H9 (cell line): ENCODE measurements at regions not wholly inside any gene's neighbourhood (a gene's known extent, or its start where the extent isn't known, plus 50 kb on each side); places are given as distances from the start of the nearest gene placed in this dataset.

Experiments
- DNase-seq: peaks from one replicate; pipeline ENCODE4 v3.0.0-alpha.2; 2017
- H2AFZ ChIP-seq: one replicate; pipeline ENCODE4 v1.6.1; 2013; ENCODE audit warnings: mild to moderate bottlenecking, low read length, control low read depth, moderate library complexity
- H2AK5ac ChIP-seq: 2 replicates; pipeline ENCODE4 v1.6.1; 2013; ENCODE audit warnings: low read length, control low read depth, mixed read lengths; ENCODE audit not compliant: insufficient read length
- H2BK120ac ChIP-seq: one replicate; pipeline ENCODE4 v1.6.1; 2013; ENCODE audit warnings: low read depth, mild to moderate bottlenecking, low read length, control low read depth, inconsistent platforms; ENCODE audit not compliant: poor library complexity, severe bottlenecking
- H2BK12ac ChIP-seq: 2 replicates; pipeline ENCODE4 v1.6.1; 2013; ENCODE audit warnings: low read length, control low read depth, mixed read lengths, low read depth; ENCODE audit not compliant: insufficient read length
- H2BK15ac ChIP-seq: 2 replicates; pipeline ENCODE4 v1.6.1; 2013; ENCODE audit warnings: low read depth, low read length, control low read depth
- H2BK20ac ChIP-seq: one replicate; pipeline ENCODE4 v1.6.1; 2013; ENCODE audit warnings: low read depth, mild to moderate bottlenecking, low read length, control low read depth, inconsistent platforms; ENCODE audit not compliant: poor library complexity, severe bottlenecking
- H2BK5ac ChIP-seq: 2 replicates; pipeline ENCODE4 v1.6.1; 2013; ENCODE audit warnings: low read length, control low read depth, mixed read lengths; ENCODE audit not compliant: insufficient read length
- H3K14ac ChIP-seq: 2 replicates; pipeline ENCODE4 v1.6.1; 2013; ENCODE audit warnings: low read length, control low read depth; ENCODE audit not compliant: insufficient read depth
- H3K18ac ChIP-seq: 2 replicates; pipeline ENCODE4 v1.6.1; 2013; ENCODE audit warnings: low read depth, mild to moderate bottlenecking, mixed read lengths, low read length, control low read depth; ENCODE audit not compliant: insufficient read length
- H3K23ac ChIP-seq: 2 replicates; pipeline ENCODE4 v1.6.1; 2013; ENCODE audit warnings: low read length, control low read depth, mixed read lengths, low read depth; ENCODE audit not compliant: insufficient read length
- H3K23me2 ChIP-seq: 2 replicates; pipeline ENCODE4 v1.6.1; 2013; ENCODE audit warnings: low read depth, mild to moderate bottlenecking, mixed read lengths, low read length, control low read depth; ENCODE audit not compliant: insufficient read length, poor library complexity, severe bottlenecking
- H3K27ac ChIP-seq: 2 replicates; pipeline ENCODE4 v1.5.1; 2013; ENCODE audit warnings: low read length, control low read depth, mixed read lengths, low read depth; ENCODE audit not compliant: insufficient read length
- H3K27me3 ChIP-seq: 2 replicates; pipeline ENCODE4 v1.6.1; 2013; ENCODE audit warnings: low read length, control low read depth, inconsistent platforms; ENCODE audit not compliant: insufficient read depth
- H3K4ac ChIP-seq: 2 replicates; pipeline ENCODE4 v1.6.1; 2013; ENCODE audit warnings: low read depth, mild to moderate bottlenecking, control low read depth, inconsistent platforms, low read length, moderate library complexity
- H3K4me1 ChIP-seq: 2 replicates; pipeline ENCODE4 v1.6.1; 2013; ENCODE audit warnings: low read length, control low read depth, inconsistent platforms; ENCODE audit not compliant: insufficient read depth
- H3K4me2 ChIP-seq: 2 replicates; pipeline ENCODE4 v1.6.1; 2013; ENCODE audit warnings: low read length, control low read depth, mixed read lengths; ENCODE audit not compliant: insufficient read length, insufficient read depth
- H3K56ac ChIP-seq: 2 replicates; pipeline ENCODE4 v1.6.1; 2013; ENCODE audit warnings: low read depth, mild to moderate bottlenecking, mixed read lengths, low read length, control low read depth; ENCODE audit not compliant: insufficient read length
- H3K79me1 ChIP-seq: 2 replicates; pipeline ENCODE4 v1.6.1; 2013; ENCODE audit warnings: low read depth, mild to moderate bottlenecking, moderate library complexity, low read length, control low read depth, inconsistent platforms; ENCODE audit not compliant: insufficient read depth, poor library complexity, severe bottlenecking
- H3K79me2 ChIP-seq: 2 replicates; pipeline ENCODE4 v1.6.1; 2013; ENCODE audit warnings: low read length, control low read depth, inconsistent platforms; ENCODE audit not compliant: insufficient read depth
- H3K9ac ChIP-seq: 2 replicates; pipeline ENCODE4 v1.6.1; 2013; ENCODE audit warnings: low read length, control low read depth, mixed read lengths; ENCODE audit not compliant: insufficient read length; ENCODE audit errors: extremely low read depth
- H3K9me3 ChIP-seq: one replicate; pipeline ENCODE4 v1.6.1; 2013; ENCODE audit warnings: low read depth, low read length, inconsistent platforms; ENCODE audit not compliant: control insufficient read depth
- H3T11ph ChIP-seq: one replicate; pipeline ENCODE4 v1.6.1; 2013; ENCODE audit warnings: mild to moderate bottlenecking, low read length, control low read depth, inconsistent platforms
- H4K20me1 ChIP-seq: one replicate; pipeline ENCODE4 v1.6.1; 2013; ENCODE audit not compliant: control insufficient read depth, insufficient read length, insufficient read depth
- H4K5ac ChIP-seq: 2 replicates; pipeline ENCODE4 v1.6.1; 2013; ENCODE audit warnings: low read depth, mild to moderate bottlenecking, mixed read lengths, low read length, control low read depth; ENCODE audit not compliant: insufficient read length
- H4K8ac ChIP-seq: replicated peaks from 2 replicates; pipeline ENCODE4 v1.6.1; 2013; ENCODE audit warnings: low read length, control low read depth, mixed read lengths, low read depth; ENCODE audit not compliant: insufficient read length
- H4K91ac ChIP-seq: 2 replicates; pipeline ENCODE4 v1.6.1; 2013; ENCODE audit warnings: low read depth, mild to moderate bottlenecking, moderate library complexity, mixed read lengths, low read length, control low read depth; ENCODE audit not compliant: insufficient read length
- H3K27ac Mint-ChIP-seq, 3 experiments: 2 replicates in 2 of 3; 3 replicates in 1 of 3; pipeline ENCODE4 v1.8.0; 2020 to 2021; ENCODE audit warnings: mixed read lengths in 3 of 3, mild to moderate bottlenecking in 1 of 3, moderate library complexity in 1 of 3
- H3K27me3 Mint-ChIP-seq: 2 replicates; pipeline ENCODE4 v1.8.0; 2021; ENCODE audit warnings: low read depth, mild to moderate bottlenecking, moderate library complexity, mixed read lengths
- H3K36me3 Mint-ChIP-seq, 3 experiments: 2 replicates in 2 of 3; 3 replicates in 1 of 3; pipeline ENCODE4 v1.8.0; 2020 to 2021; ENCODE audit warnings: low read depth in 3 of 3, mixed read lengths in 3 of 3; ENCODE audit not compliant: insufficient read depth in 1 of 3
- H3K4me1 Mint-ChIP-seq, 2 experiments: 2 replicates each; pipeline ENCODE4 v1.8.0; 2020; ENCODE audit warnings: mixed read lengths in 2 of 2
- H3K4me3 Mint-ChIP-seq, 2 experiments: 2 replicates in 1 of 2; 3 replicates in 1 of 2; pipeline ENCODE4 v1.8.0; 2020 to 2021; ENCODE audit warnings: mild to moderate bottlenecking in 2 of 2, mixed read lengths in 2 of 2, moderate library complexity in 1 of 2
- H3K9me3 Mint-ChIP-seq, 2 experiments: 2 replicates in 1 of 2; 3 replicates in 1 of 2; pipeline ENCODE4 v1.8.0; 2020; ENCODE audit warnings: mild to moderate bottlenecking in 2 of 2, mixed read lengths in 2 of 2, moderate library complexity in 1 of 2
- CTCF ChIP-seq: fragments of 200-600 bp; sonication (generic); conservative IDR thresholded peaks from 3 replicates; pipeline ENCODE4 v1.8.0; 2021; ENCODE audit warnings: antibody characterized with exemption, mild to moderate bottlenecking
- WGBS: extraction: QIAGEN DNeasy Blood & Tissue Kit; methylation state at CpG from one replicate; pipeline ENCODE4 v1.1.7; 2013; ENCODE audit warnings: missing lambda C conversion rate, low lambda C conversion rate, mixed read lengths; ENCODE audit not compliant: insufficient read length; ENCODE audit errors: extremely low coverage; 5-methylcytosine and 5-hydroxymethylcytosine counted together

GRCh38 chr7:73941836-73942551 lies 81.0 kb downstream of the TMEM270 start:
- no peak overlapping the region for H3K27ac Mint-ChIP-seq
- H3K4me2 ChIP-seq: no peak overlapping the region

More at GRCh38 chr7:73941836-73942551, 81.0 kb downstream of the TMEM270 start:
- Histone ChIP-seq H3K14ac (no peak overlapping the region), H4K5ac (no peak overlapping the region), H2BK15ac (no peak overlapping the region), H3K9ac (no peak overlapping the region), H3K56ac (no peak overlapping the region), H3K79me2 (no peaks in the 10 kb centered on the region), H3K4ac (no peak overlapping the region), H4K8ac (no peak overlapping the region), H2AK5ac (peak overlapping the region; percentile 65), H3K9me3 (no peaks in the 10 kb centered on the region), H2BK12ac (no peak overlapping the region), H2BK120ac (no peak overlapping the region), H3K23me2 (no peaks in the 10 kb centered on the region), H3K27me3 (no peaks in the 10 kb centered on the region), H3K79me1 (no peaks in the 10 kb centered on the region), H4K20me1 (no peaks in the 10 kb centered on the region), H3K23ac (no peak overlapping the region), H2AFZ (peak overlapping the region; percentile 48), H3K4me1 (no peaks in the 10 kb centered on the region), H2BK5ac (no peak overlapping the region), H2BK20ac (no peak overlapping the region), H4K91ac (no peak overlapping the region), H3T11ph (no peak overlapping the region), H3K18ac (no peak overlapping the region), H3K27ac (no peak overlapping the region)
- Mint-ChIP-seq H3K4me3 (no peak overlapping the region), H3K36me3 (peaks cover 4 to 12% (median 5%) of the 10 kb centered on the region in 3 experiments; a peak in 5 of 7 replicates), H3K4me1 (peaks cover 6% of the 10 kb centered on the region in 2 experiments; a peak in 3 of 4 replicates), H3K9me3 (peaks cover 19 to 34% of the 10 kb centered on the region in 2 experiments), H3K27me3 (no peaks in the 10 kb centered on the region)
- no peak for TF ChIP-seq CTCF
- no peak for DNase-seq
- WGBS: no CpG with 5 or more reads among the region's 2 CpGs
